DOHH2 (cell line): ENCODE measurements at regions not wholly inside any gene's neighbourhood (a gene's known extent, or its start where the extent isn't known, plus 50 kb on each side); places are given as distances from the start of the nearest gene placed in this dataset.

ENCODE experiments used
- H3F3A ChIP-seq: fragments of 200-600 bp; sonication (generic), shearing (Covaris generic); 2 replicates; pipeline ENCODE4 v1.6.0; 2016; ENCODE audit warnings: antibody characterized with exemption, mild to moderate bottlenecking; ENCODE audit not compliant: control insufficient read depth, insufficient read depth
- H3K27ac ChIP-seq: fragments of 200-600 bp; sonication (generic); 2 replicates; pipeline ENCODE4 v1.5.1; 2014; ENCODE audit warnings: low read depth, mild to moderate bottlenecking, low read length, moderate library complexity
- H3K27me3 ChIP-seq: fragments of 200-600 bp; sonication (generic); 2 replicates; pipeline ENCODE4 v1.6.1; 2014; ENCODE audit warnings: mild to moderate bottlenecking, low read length, mixed read lengths; ENCODE audit not compliant: control insufficient read depth
- H3K36me3 ChIP-seq: fragments of 200-600 bp; sonication (generic); 2 replicates; pipeline ENCODE4 v1.6.1; 2014; ENCODE audit warnings: mild to moderate bottlenecking, low read length, moderate library complexity, mixed read lengths; ENCODE audit not compliant: control insufficient read depth
- H3K4me1 ChIP-seq: fragments of 200-600 bp; sonication (generic); 2 replicates; pipeline ENCODE4 v1.6.1; 2014; ENCODE audit warnings: mild to moderate bottlenecking, low read length, mixed read lengths; ENCODE audit not compliant: control insufficient read depth
- H3K4me2 ChIP-seq: fragments of 200-600 bp; sonication (generic); 2 replicates; pipeline ENCODE4 v1.6.0; 2014; ENCODE audit warnings: mild to moderate bottlenecking, low read length, moderate library complexity
- H3K4me3 ChIP-seq: fragments of 200-600 bp; sonication (generic); 2 replicates; pipeline ENCODE4 v1.5.1; 2014; ENCODE audit warnings: mild to moderate bottlenecking, low read length, mixed read lengths
- H3K79me2 ChIP-seq: fragments of 200-600 bp; sonication (generic); 2 replicates; pipeline ENCODE4 v1.6.1; 2014; ENCODE audit warnings: mild to moderate bottlenecking, low read length, mixed read lengths; ENCODE audit not compliant: control insufficient read depth
- H3K9me2 ChIP-seq: fragments of 200-600 bp; sonication (generic); replicated peaks from 2 replicates; pipeline ENCODE4 v1.6.1; 2014; ENCODE audit warnings: mild to moderate bottlenecking, low read length, mixed read lengths; ENCODE audit not compliant: control insufficient read depth
- H3K9me3 ChIP-seq: fragments of 200-600 bp; sonication (generic); 2 replicates; pipeline ENCODE4 v1.6.1; 2014; ENCODE audit warnings: antibody characterized with exemption, low read length, mixed read lengths; ENCODE audit not compliant: control insufficient read depth, insufficient read depth
- H4K20me1 ChIP-seq: fragments of 200-600 bp; sonication (generic); 2 replicates; pipeline ENCODE4 v1.6.0; 2014; ENCODE audit warnings: low read depth, mild to moderate bottlenecking, antibody characterized with exemption, low read length, moderate library complexity; ENCODE audit not compliant: control insufficient read depth, insufficient read depth
- CTCF ChIP-seq: fragments of 200-600 bp; sonication (generic); IDR thresholded peaks from one replicate; pipeline ENCODE4 v1.5.1; 2014; ENCODE audit warnings: antibody characterized with exemption, mild to moderate bottlenecking, low read depth, low read length; ENCODE audit not compliant: poor library complexity, severe bottlenecking
- EZH2phosphoT487 ChIP-seq: fragments of 200-600 bp; sonication (generic); IDR thresholded peaks from 2 replicates; pipeline ENCODE4 v1.6.1; 2017; ENCODE audit warnings: borderline replicate concordance, mild to moderate bottlenecking, antibody characterized with exemption, low read length, moderate library complexity, mixed read lengths

DNA sequence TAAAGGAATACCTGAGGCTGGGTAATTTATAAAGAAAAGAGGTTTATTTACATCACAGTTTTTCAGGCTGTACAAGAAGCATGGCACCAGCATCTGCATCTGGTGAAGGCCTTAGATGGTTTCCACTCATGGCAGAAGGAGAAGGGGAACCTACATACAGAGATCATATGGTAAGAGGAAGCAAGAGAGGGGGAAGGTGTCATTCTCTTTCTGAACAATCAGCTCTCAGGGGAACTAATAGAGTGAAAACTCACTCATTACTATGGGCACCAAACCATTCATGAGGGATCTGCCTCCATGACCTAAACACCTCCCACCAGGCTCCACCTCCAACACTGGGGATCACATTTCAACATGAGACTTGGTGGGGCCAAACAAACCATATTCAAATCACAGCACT lies 61.7 kb upstream of the PPP1R2C start:
- H3K9me3 ChIP-seq = no peaks in the 10 kb centered on the region
- no peaks in the 10 kb centered on the region for H3K9me2 ChIP-seq
- TF ChIP-seq CTCF = no peak
- no peak for TF ChIP-seq EZH2phosphoT487
- no peak overlapping the region for H3K4me3 ChIP-seq
- no peaks in the 10 kb centered on the region for H3K36me3 ChIP-seq
- no peak overlapping the region for H3K4me2 ChIP-seq
- no peaks in the 10 kb centered on the region for H3F3A ChIP-seq
- H3K4me1 ChIP-seq = peaks cover 6% of the 10 kb centered on the region
- H4K20me1 ChIP-seq = no peaks in the 10 kb centered on the region
- H3K27me3 ChIP-seq = no peaks in the 10 kb centered on the region
- no peak overlapping the region for H3K27ac ChIP-seq
- no peaks in the 10 kb centered on the region for H3K79me2 ChIP-seq

DNA sequence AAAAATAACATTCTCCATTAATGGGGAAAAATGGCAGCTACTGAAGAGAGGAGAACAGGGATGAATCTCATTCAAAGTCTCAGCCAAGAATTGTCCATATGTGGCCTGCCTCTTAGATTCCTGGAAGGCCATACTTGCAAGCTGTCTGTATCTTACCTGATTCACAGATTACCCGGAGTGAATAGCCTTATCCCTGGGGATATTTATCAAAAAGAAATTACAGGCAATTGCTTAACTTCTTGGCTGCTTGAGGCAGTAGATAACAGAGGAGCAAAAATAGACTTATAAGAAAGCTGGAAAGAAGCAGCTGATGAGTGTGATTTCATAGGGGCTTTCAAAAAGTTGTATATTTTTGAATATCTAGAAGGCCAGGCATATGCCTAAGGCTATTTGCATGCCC lies 68.8 kb upstream of the PPP1R2C start:
- no peaks in the 10 kb centered on the region for H3K79me2 ChIP-seq
- H3K4me3 ChIP-seq = no peak overlapping the region
- H3K36me3 ChIP-seq = no peaks in the 10 kb centered on the region
- no peaks in the 10 kb centered on the region for H3K27me3 ChIP-seq
- no peaks in the 10 kb centered on the region for H3K9me2 ChIP-seq
- no peaks in the 10 kb centered on the region for H3K4me1 ChIP-seq
- TF ChIP-seq EZH2phosphoT487 = no peak
- TF ChIP-seq CTCF = no peak
- H4K20me1 ChIP-seq = no peaks in the 10 kb centered on the region
- H3K9me3 ChIP-seq = no peaks in the 10 kb centered on the region
- no peaks in the 10 kb centered on the region for H3F3A ChIP-seq
- no peak overlapping the region for H3K27ac ChIP-seq
- H3K4me2 ChIP-seq = no peak overlapping the region

- H3K4me3 ChIP-seq = no peak overlapping the region
- no peaks in the 10 kb centered on the region for H4K20me1 ChIP-seq
- no peak overlapping the region for H3K27ac ChIP-seq
- no peaks in the 10 kb centered on the region for H3K4me1 ChIP-seq
- H3K79me2 ChIP-seq = no peaks in the 10 kb centered on the region
- no peaks in the 10 kb centered on the region for H3F3A ChIP-seq
- H3K27me3 ChIP-seq = no peaks in the 10 kb centered on the region
- H3K9me3 ChIP-seq = no peaks in the 10 kb centered on the region
- H3K36me3 ChIP-seq = no peaks in the 10 kb centered on the region
- TF ChIP-seq EZH2phosphoT487 (no peak), CTCF (no peak)
- no peaks in the 10 kb centered on the region for H3K9me2 ChIP-seq
- no peak overlapping the region for H3K4me2 ChIP-seq
Measured at GRCh38 chrX:42855259-42855658, 77.3 kb upstream of the PPP1R2C start.

GRCh38 chrX:42857766-42858165 lies 79.8 kb upstream of the PPP1R2C start:
- H3K4me1 ChIP-seq = no peaks in the 10 kb centered on the region
- no peak for TF ChIP-seq CTCF
- TF ChIP-seq EZH2phosphoT487 = no peak
- no peaks in the 10 kb centered on the region for H3K27me3 ChIP-seq
- no peaks in the 10 kb centered on the region for H3K9me2 ChIP-seq
- H3K79me2 ChIP-seq = no peaks in the 10 kb centered on the region
- H3F3A ChIP-seq = no peaks in the 10 kb centered on the region
- H4K20me1 ChIP-seq = no peaks in the 10 kb centered on the region
- H3K9me3 ChIP-seq = no peaks in the 10 kb centered on the region
- H3K27ac ChIP-seq = no peak overlapping the region
- H3K4me3 ChIP-seq = no peak overlapping the region
- no peaks in the 10 kb centered on the region for H3K36me3 ChIP-seq
- H3K4me2 ChIP-seq = no peak overlapping the region
